SK-N-SH (cell line): ENCODE measurements at regions not wholly inside any gene's neighbourhood (a gene's known extent, or its start where the extent isn't known, plus 50 kb on each side); places are given as distances from the start of the nearest gene placed in this dataset.

Source experiments
- CTCF ChIA-PET: fragments of 300-600, 350-600 bp; formaldehyde crosslinking; extraction: SDS; loops from one replicate; lab custom pipeline; 2021; lab: Yijun Ruan, JAX
- POLR2A ChIA-PET: fragments of 350-600 bp; sonication (Branson Sonifier 250); formaldehyde crosslinking; extraction: SDS; loops from one replicate; lab custom pipeline; 2020; ENCODE audit warnings: antibody characterized with exemption, inconsistent platforms; lab: Yijun Ruan, JAX
- DNase-seq: peaks from one replicate; pipeline ENCODE4 v3.0.0; 2012
- H2AFZ ChIP-seq: fragments of 200-600 bp; sonication (generic); 2 replicates; pipeline ENCODE4 v1.8.1; 2016; ENCODE audit warnings: antibody characterized with exemption, mild to moderate bottlenecking, low read depth
- H3F3A ChIP-seq: fragments of 200-600 bp; sonication (generic); replicated peaks from 2 replicates; pipeline ENCODE3; 2016; ENCODE audit warnings: antibody characterized with exemption, mild to moderate bottlenecking; ENCODE audit not compliant: insufficient read depth
- H3K27ac ChIP-seq, 2 experiments: fragments of 200-500 bp in 1 of 2; fragments of 200-600 bp in 1 of 2; sonication (Bioruptor generic) in 1 of 2; sonication (generic), shearing (Covaris generic) in 1 of 2; 2 replicates each; pipeline versions ENCODE4 v1.5.1 to v1.6.1; 2014 to 2016; ENCODE audit warnings: low read depth in 2 of 2, inconsistent platforms in 1 of 2, low read length in 1 of 2, mild to moderate bottlenecking in 1 of 2, mixed read lengths in 1 of 2
- H3K27me3 ChIP-seq: fragments of 200-600 bp; sonication (generic), shearing (Covaris generic); 2 replicates; pipeline ENCODE4 v1.6.1; 2016; ENCODE audit warnings: mixed run types; ENCODE audit not compliant: insufficient read depth
- H3K36me3 ChIP-seq, 2 experiments: fragments of 200-500 bp in 1 of 2; fragments of 200-600 bp in 1 of 2; sonication (Bioruptor generic) in 1 of 2; sonication (generic) in 1 of 2; replicated peaks in 1 of 2; 2 replicates each; pipeline versions ENCODE3 to v1.5.1; 2014 to 2016; ENCODE audit warnings: low read length in 1 of 2, mild to moderate bottlenecking in 1 of 2; ENCODE audit not compliant: insufficient read depth in 2 of 2, control insufficient read depth in 1 of 2
- H3K4me1 ChIP-seq, 2 experiments: fragments of 200-500 bp in 1 of 2; fragments of 200-600 bp in 1 of 2; sonication (Bioruptor generic) in 1 of 2; sonication (generic), shearing (Covaris generic) in 1 of 2; 2 replicates each; pipeline versions ENCODE4 v1.5.1 to v1.6.1; 2014 to 2016; ENCODE audit warnings: low read depth in 1 of 2, low read length in 1 of 2, mixed run types in 1 of 2; ENCODE audit not compliant: insufficient read depth in 2 of 2, control insufficient read depth in 1 of 2
- H3K4me2 ChIP-seq: fragments of 200-600 bp; sonication (generic), shearing (Covaris generic); 2 replicates; pipeline ENCODE4 v1.6.1; 2017; ENCODE audit warnings: mixed run types
- H3K4me3 ChIP-seq, 2 experiments: fragments of 200-500 bp in 1 of 2; fragments of 200-600 bp in 1 of 2; sonication (Bioruptor generic) in 1 of 2; sonication (generic), shearing (Covaris generic) in 1 of 2; 2 replicates each; pipeline versions ENCODE4 v1.5.1 to v1.8.1; 2014 to 2016; ENCODE audit warnings: low read depth in 2 of 2, inconsistent platforms in 1 of 2, low read length in 1 of 2, mild to moderate bottlenecking in 1 of 2, mixed read lengths in 1 of 2, moderate library complexity in 1 of 2
- H3K79me2 ChIP-seq: fragments of 200-600 bp; sonication (generic); 2 replicates; pipeline ENCODE4 v1.8.1; 2017; ENCODE audit warnings: mild to moderate bottlenecking; ENCODE audit not compliant: insufficient read depth
- H3K9ac ChIP-seq: fragments of 200-600 bp; sonication (generic); 2 replicates; pipeline ENCODE4 v1.6.1; 2017; ENCODE audit warnings: mixed run types
- H3K9me2 ChIP-seq: fragments of 200-600 bp; sonication (generic); 2 replicates; pipeline ENCODE4 v1.6.1; 2017; ENCODE audit warnings: mixed run types
- H3K9me3 ChIP-seq: fragments of 200-600 bp; sonication (generic); 2 replicates; pipeline ENCODE4 v1.6.1; 2017; ENCODE audit warnings: mixed run types, mild to moderate bottlenecking, moderate library complexity
- H4K20me1 ChIP-seq: fragments of 200-600 bp; sonication (generic); 2 replicates; pipeline ENCODE4 v1.6.1; 2017; ENCODE audit warnings: mild to moderate bottlenecking, mixed run types; ENCODE audit not compliant: insufficient read depth
- CHD2 ChIP-seq: fragments of 150-350 bp; IDR thresholded peaks from 2 replicates; pipeline ENCODE4 v1.6.1; 2018; ENCODE audit warnings: low read length; ENCODE audit not compliant: partially characterized antibody
- EP300 ChIP-seq, 2 experiments: IDR thresholded peaks; 2 replicates each; pipeline versions ENCODE4 v1.4.0 to v1.6.1; 2012; ENCODE audit warnings: borderline replicate concordance in 1 of 2, low read depth in 1 of 2, low read length in 1 of 2
- FOSL2 ChIP-seq: IDR thresholded peaks from 2 replicates; pipeline ENCODE4 v1.4.0; 2012; ENCODE audit warnings: low read depth, mild to moderate bottlenecking, moderate library complexity, borderline replicate concordance
- GATA2 ChIP-seq: sonication (generic); formaldehyde crosslinking; IDR thresholded peaks from 2 replicates; pipeline ENCODE4 v1.5.0; 2020; ENCODE audit warnings: mild to moderate bottlenecking, missing genetic modification reagents
- MXI1 ChIP-seq: IDR thresholded peaks from 2 replicates; pipeline ENCODE4 v1.6.1; 2012; ENCODE audit warnings: mild to moderate bottlenecking, low read depth, low read length, improper control_type of control experiment
- PBX3 ChIP-seq: IDR thresholded peaks from 2 replicates; pipeline ENCODE4; 2012
- POLR2AphosphoS5 ChIP-seq: IDR thresholded peaks from 2 replicates; pipeline ENCODE4 v1.6.1; 2012; ENCODE audit warnings: low read depth, low read length
- RCOR1 ChIP-seq: fragments of 150-350 bp; IDR thresholded peaks from 2 replicates; pipeline ENCODE4 v1.6.1; 2017; ENCODE audit warnings: antibody characterized with exemption, low read length
- REST ChIP-seq: IDR thresholded peaks from 2 replicates; pipeline ENCODE4 v1.6.1; 2012; ENCODE audit warnings: mild to moderate bottlenecking, low read depth, low read length, moderate library complexity
- RFX5 ChIP-seq: IDR thresholded peaks from 2 replicates; pipeline ENCODE4 v1.6.1; 2012; ENCODE audit warnings: mild to moderate bottlenecking, improper control_type of control experiment, low read length
- SIN3A ChIP-seq: IDR thresholded peaks from 2 replicates; pipeline ENCODE4 v1.6.1; 2012; ENCODE audit warnings: low read depth, mild to moderate bottlenecking, low read length, moderate library complexity, borderline replicate concordance
- USF1 ChIP-seq: IDR thresholded peaks from 2 replicates; pipeline ENCODE4 v1.4.0; 2012; ENCODE audit warnings: low read depth, borderline replicate concordance
- USF2 ChIP-seq: fragments of 150-350 bp; IDR thresholded peaks from 2 replicates; pipeline ENCODE4 v1.6.1; 2017; ENCODE audit warnings: antibody characterized with exemption, low read length, low read depth, borderline replicate concordance
- YY1 ChIP-seq: IDR thresholded peaks from 2 replicates; pipeline ENCODE4 v1.4.0; 2012; ENCODE audit warnings: low read depth, mild to moderate bottlenecking
- WGBS: methylation state at CpG from one replicate; pipeline ENCODE4 v1.1.6; 2017; ENCODE audit warnings: low lambda C conversion rate; 5-methylcytosine and 5-hydroxymethylcytosine counted together

- no peak for DNase-seq
- no peaks in the 10 kb centered on the region for H4K20me1 ChIP-seq
- no peak overlapping the region for H3K27ac ChIP-seq
- ChIA-PET CTCF (interaction anchor here (0.8 to 1.3 kb wide), 2 partner anchors 17 to 39 kb away, joined by 3 read pairs; no protein-coding TSS in a partner anchor), POLR2A (no interaction called here)
- peaks cover 0 to 7% of the 10 kb centered on the region in 2 experiments; a peak in 1 of 4 replicates for H3K4me1 ChIP-seq
- TF ChIP-seq PBX3 (no peak), POLR2AphosphoS5 (no peak), RCOR1 (no peak), RFX5 (no peak), EP300 (IDR thresholded peaks at IDR 0.05; ENCODE audit: borderline replicate concordance in 1 of 2, low read depth in 1 of 2, low read length in 1 of 2) (no peak), USF1 (no peak), CHD2 (no peak), MXI1 (no peak), USF2 (no peak), YY1 (no peak), GATA2 (CRISPR knock-in tag) (no peak), FOSL2 (no peak), SIN3A (no peak), REST (no peak)
- no peak overlapping the region for H2AFZ ChIP-seq
- H3K36me3 ChIP-seq = no peaks in the 10 kb centered on the region
- no peak overlapping the region for H3K9ac ChIP-seq
- no peaks in the 10 kb centered on the region for H3K79me2 ChIP-seq
- H3K4me2 ChIP-seq = no peak overlapping the region
- WGBS = 86% methylated on average over 1 of the region's 1 CpG
- no peak overlapping the region for H3K4me3 ChIP-seq
- no peaks in the 10 kb centered on the region for H3K9me3 ChIP-seq
- H3K9me2 ChIP-seq = no peaks in the 10 kb centered on the region
- no peaks in the 10 kb centered on the region for H3F3A ChIP-seq
- H3K27me3 ChIP-seq = no peaks in the 10 kb centered on the region
These were observed 304.9 kb upstream of the NBEA start for GRCh38 chr13:34637138-34637537.
